ENCODE measurements at regions not wholly inside any gene's neighbourhood (a gene's known extent, or its start where the extent isn't known, plus 50 kb on each side); places are given as distances from the start of the nearest gene placed in this dataset.

DNA sequence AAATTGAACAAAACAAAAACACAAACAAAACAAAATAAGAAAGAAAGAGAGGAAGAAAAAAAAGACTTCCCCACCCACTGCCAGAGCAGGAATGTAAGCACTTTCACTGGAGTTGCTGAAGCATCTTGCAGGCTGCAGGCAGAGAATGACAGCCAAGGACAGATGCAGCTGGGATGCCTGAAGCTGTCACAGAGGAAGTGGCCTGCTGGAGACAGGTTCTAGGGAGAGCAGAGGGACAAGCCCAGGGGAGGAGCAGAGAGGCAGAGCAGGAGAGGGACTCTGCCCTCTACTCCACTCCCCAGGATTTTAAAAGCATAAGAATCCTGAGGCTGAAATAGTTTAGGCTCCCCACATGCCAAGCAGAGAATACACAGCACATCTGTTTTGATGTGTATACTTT is 326.2 kb downstream of the TUSC7 start:
- no peaks in the 10 kb centered on the region for H3K4me1 ChIP-seq
- intact Hi-C loops (cut with DNase I), result no loop called here
- no peak overlapping the region for H3K27ac ChIP-seq
- TF ChIP-seq, protein P1, sequence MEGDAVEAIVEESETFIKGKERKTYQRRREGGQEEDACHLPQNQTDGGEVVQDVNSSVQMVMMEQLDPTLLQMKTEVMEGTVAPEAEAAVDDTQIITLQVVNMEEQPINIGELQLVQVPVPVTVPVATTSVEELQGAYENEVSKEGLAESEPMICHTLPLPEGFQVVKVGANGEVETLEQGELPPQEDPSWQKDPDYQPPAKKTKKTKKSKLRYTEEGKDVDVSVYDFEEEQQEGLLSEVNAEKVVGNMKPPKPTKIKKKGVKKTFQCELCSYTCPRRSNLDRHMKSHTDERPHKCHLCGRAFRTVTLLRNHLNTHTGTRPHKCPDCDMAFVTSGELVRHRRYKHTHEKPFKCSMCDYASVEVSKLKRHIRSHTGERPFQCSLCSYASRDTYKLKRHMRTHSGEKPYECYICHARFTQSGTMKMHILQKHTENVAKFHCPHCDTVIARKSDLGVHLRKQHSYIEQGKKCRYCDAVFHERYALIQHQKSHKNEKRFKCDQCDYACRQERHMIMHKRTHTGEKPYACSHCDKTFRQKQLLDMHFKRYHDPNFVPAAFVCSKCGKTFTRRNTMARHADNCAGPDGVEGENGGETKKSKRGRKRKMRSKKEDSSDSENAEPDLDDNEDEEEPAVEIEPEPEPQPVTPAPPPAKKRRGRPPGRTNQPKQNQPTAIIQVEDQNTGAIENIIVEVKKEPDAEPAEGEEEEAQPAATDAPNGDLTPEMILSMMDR (IDR thresholded peaks at IDR 0.05), result no peak
- no peak for TF ChIP-seq POLR2A (IDR thresholded peaks at IDR 0.05)
- no peak overlapping the region for H3K4me3 ChIP-seq
- no peak for DNase-seq
- ATAC-seq, result peak; percentile 24 to 43 (median 35)
- no peaks in the 10 kb centered on the region for H3K9me3 ChIP-seq
- H3K36me3 ChIP-seq, result no peaks in the 10 kb centered on the region
- H3K27me3 ChIP-seq, result no peaks in the 10 kb centered on the region

- no peak for DNase-seq
- H3K27me3 ChIP-seq, result no peaks in the 10 kb centered on the region
- TF ChIP-seq POLR2A (IDR thresholded peaks at IDR 0.05), result no peak
- TF ChIP-seq, protein P1 (IDR thresholded peaks at IDR 0.05), result no peak
- peak; percentile 63 to 88 (median 74) for ATAC-seq
- no peaks in the 10 kb centered on the region for H3K4me1 ChIP-seq
- no peaks in the 10 kb centered on the region for H3K36me3 ChIP-seq
- WGBS (ENCODE audit: insufficient coverage, low coverage, low lambda C conversion rate, missing lambda C conversion rate), result 20% methylated on average over 4 of the region's 4 CpGs
- no peak overlapping the region for H3K4me3 ChIP-seq
- intact Hi-C loops (cut with DNase I), result no loop called here
- H3K9me3 ChIP-seq, result no peaks in the 10 kb centered on the region
- no peak overlapping the region for H3K27ac ChIP-seq
Observed at GRCh38 chr3:117036259-117036799, 326.8 kb downstream of the TUSC7 start.

GRCh38 chr3:117045143-117045542 is 335.6 kb downstream of the TUSC7 start:
- no peaks in the 10 kb centered on the region for H3K4me1 ChIP-seq
- no peaks in the 10 kb centered on the region for H3K36me3 ChIP-seq
- no peak for DNase-seq
- no peak overlapping the region for H3K4me3 ChIP-seq
- TF ChIP-seq, protein P1 (IDR thresholded peaks at IDR 0.05), result no peak
- no peak for TF ChIP-seq POLR2A (IDR thresholded peaks at IDR 0.05)
- H3K9me3 ChIP-seq, result no peaks in the 10 kb centered on the region
- no peak overlapping the region for H3K27ac ChIP-seq
- peak; percentile 43 to 60 (median 47) for ATAC-seq
- H3K27me3 ChIP-seq, result no peaks in the 10 kb centered on the region
- WGBS (ENCODE audit: insufficient coverage, low coverage, low lambda C conversion rate, missing lambda C conversion rate), result 0% methylated on average over 1 of the region's 1 CpG
- intact Hi-C loops (cut with DNase I), result no loop called here

DNA sequence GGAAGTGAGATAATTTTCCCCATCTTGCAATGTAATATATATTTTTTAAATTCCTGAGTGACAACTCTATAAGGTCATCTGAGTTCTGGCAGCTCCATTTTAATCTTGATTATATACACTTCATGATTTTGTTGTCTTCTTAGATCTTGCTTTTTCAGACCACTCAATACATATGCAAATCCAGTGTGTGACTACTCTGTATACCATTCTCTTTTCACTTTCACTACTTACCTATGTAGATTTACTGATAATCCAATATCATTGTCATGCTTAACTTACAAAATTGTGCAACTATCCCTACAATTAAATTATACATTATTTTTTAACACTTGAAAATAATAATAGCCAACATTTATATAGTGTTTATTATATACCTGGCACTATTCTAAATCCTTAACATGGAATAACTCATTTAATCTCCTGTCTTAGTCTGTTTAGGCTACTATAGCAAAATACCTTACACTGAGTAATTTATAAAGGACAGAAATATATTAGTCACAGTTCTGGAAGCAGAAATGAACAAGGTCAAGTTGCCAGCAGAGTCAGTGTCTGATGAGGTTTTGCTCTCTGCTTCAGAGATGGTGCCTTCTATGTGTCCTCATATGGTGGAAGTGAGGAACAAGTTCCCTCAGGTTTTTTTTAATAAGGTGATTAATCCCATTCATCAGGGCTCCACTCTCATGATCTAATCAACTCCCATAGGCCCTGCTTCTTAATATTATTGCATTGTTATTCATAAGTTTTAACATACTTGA is 338.5 kb downstream of the TUSC7 start:
- Histone ChIP-seq H3K27me3 (no peaks in the 10 kb centered on the region), H3K4me3 (no peak overlapping the region), H3K4me1 (no peaks in the 10 kb centered on the region), H3K9me3 (no peaks in the 10 kb centered on the region), H3K27ac (no peak overlapping the region), H3K36me3 (no peaks in the 10 kb centered on the region)
- DNase-seq (no peak), ATAC-seq (no peak)
- no peak for TF ChIP-seq POLR2A (IDR thresholded peaks at IDR 0.05)
- TF ChIP-seq, protein P1 (IDR thresholded peaks at IDR 0.05), result no peak
- intact Hi-C loops (cut with DNase I), result no loop called here

Data from right lobe of liver (tissue), 6 donors.